ENCODE measurements at regions not wholly inside any gene's neighbourhood (a gene's known extent, or its start where the extent isn't known, plus 50 kb on each side); places are given as distances from the start of the nearest gene placed in this dataset.

DNA sequence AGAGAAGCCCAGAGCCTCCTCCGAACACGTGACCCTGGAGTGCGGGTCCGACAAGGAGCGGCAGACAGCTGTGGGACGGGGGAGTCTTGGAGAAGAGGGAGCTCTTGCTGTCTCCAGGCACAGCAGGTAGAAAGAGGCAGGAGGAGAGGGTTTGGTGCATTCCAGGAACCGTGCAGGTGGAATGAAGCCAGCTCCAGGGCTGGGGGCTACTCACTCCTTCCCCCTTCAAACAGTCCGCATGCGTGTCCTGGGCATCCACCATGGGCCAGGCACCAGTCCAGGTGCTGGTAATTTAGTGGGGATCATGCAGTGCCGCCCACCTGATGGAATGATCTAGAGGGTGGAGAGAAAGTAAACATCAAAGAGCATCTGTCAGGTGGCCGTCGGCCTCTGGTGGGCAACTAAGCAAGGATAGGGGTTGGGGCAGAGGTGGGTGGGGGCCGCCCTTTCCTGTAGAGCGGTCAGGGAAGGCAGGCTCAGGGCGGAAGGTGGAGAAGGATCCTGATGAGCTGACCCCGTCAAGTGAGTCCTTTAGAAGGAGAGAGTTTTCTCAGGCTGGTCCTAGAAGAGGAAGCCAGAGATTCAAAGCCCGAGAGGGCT, 850.0 kb downstream of the TBC1D22A start:
- no peaks in the 10 kb centered on the region for H3K4me1 ChIP-seq (ENCODE audit: control insufficient read depth in 1 of 2, insufficient read depth in 2 of 2, low read length in 2 of 2)
- no peak overlapping the region for H3K27ac ChIP-seq (ENCODE audit: low read length)
- no peaks in the 10 kb centered on the region for H3K36me3 ChIP-seq (ENCODE audit: control insufficient read depth in 1 of 2, insufficient read depth in 2 of 2, low read length in 2 of 2)
- H3K27me3 ChIP-seq (ENCODE audit: low read depth, low read length), result no peaks in the 10 kb centered on the region
- peaks cover 0 to 6% of the 10 kb centered on the region in 2 donors for H3K9me3 ChIP-seq (ENCODE audit: control insufficient read depth in 1 of 2, low read length in 2 of 2)
- no peak overlapping the region for H3K4me3 ChIP-seq (ENCODE audit: low read depth in 1 of 2, low read length in 2 of 2)

DNA sequence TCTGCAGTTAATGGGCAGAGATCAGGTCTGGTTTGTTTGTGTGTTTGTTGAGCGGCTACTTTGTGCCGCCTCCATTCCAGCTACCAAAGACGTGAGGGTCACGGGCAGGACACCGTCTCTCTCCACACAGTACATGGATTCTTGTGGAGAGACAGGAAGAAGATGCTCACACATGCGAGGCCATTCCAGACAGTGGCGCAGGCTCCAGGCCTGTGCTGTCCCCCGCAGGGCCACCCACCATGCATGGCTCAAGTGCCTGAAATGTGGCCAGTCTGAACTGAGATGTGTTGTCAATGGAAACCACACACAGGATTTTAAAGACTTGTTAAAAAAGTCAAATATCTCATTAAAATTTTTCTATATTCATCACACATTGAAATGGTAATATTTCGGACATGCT, 848.3 kb downstream of the TBC1D22A start:
- Histone ChIP-seq H3K27ac (ENCODE audit: low read length) (no peak overlapping the region), H3K4me1 (ENCODE audit: control insufficient read depth in 1 of 2, insufficient read depth in 2 of 2, low read length in 2 of 2) (no peaks in the 10 kb centered on the region), H3K27me3 (ENCODE audit: low read depth, low read length) (no peaks in the 10 kb centered on the region), H3K36me3 (ENCODE audit: control insufficient read depth in 1 of 2, insufficient read depth in 2 of 2, low read length in 2 of 2) (no peaks in the 10 kb centered on the region), H3K9me3 (ENCODE audit: control insufficient read depth in 1 of 2, low read length in 2 of 2) (peaks cover 0 to 6% of the 10 kb centered on the region in 2 donors), H3K4me3 (ENCODE audit: low read depth in 1 of 2, low read length in 2 of 2) (no peak overlapping the region)

DNA sequence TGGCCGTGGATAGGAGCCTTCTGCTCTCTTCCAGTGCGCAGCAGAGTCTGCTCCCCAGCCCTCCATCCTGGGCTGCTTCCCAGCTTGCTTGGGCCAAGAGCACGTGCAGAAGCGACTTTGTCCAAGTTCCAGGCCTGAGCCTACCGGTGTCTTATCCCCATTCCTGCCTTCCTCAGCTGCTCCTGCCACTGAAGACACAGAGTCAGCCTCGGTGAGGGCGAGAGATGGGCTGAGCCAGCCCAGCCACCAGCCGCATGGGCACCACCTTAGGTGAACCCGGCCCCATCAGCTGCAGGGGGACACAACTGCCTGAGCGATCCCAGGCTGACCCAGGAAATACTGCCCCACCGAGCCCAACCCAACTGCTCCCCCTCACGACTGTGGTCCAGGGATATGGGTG, 847.8 kb downstream of the TBC1D22A start:
- Histone ChIP-seq H3K4me1 (ENCODE audit: control insufficient read depth in 1 of 2, insufficient read depth in 2 of 2, low read length in 2 of 2) (no peaks in the 10 kb centered on the region), H3K9me3 (ENCODE audit: control insufficient read depth in 1 of 2, low read length in 2 of 2) (peaks cover 0 to 6% of the 10 kb centered on the region in 2 donors), H3K4me3 (ENCODE audit: low read depth in 1 of 2, low read length in 2 of 2) (no peak overlapping the region), H3K27me3 (ENCODE audit: low read depth, low read length) (no peaks in the 10 kb centered on the region), H3K36me3 (ENCODE audit: control insufficient read depth in 1 of 2, insufficient read depth in 2 of 2, low read length in 2 of 2) (no peaks in the 10 kb centered on the region), H3K27ac (ENCODE audit: low read length) (no peak overlapping the region)

DNA sequence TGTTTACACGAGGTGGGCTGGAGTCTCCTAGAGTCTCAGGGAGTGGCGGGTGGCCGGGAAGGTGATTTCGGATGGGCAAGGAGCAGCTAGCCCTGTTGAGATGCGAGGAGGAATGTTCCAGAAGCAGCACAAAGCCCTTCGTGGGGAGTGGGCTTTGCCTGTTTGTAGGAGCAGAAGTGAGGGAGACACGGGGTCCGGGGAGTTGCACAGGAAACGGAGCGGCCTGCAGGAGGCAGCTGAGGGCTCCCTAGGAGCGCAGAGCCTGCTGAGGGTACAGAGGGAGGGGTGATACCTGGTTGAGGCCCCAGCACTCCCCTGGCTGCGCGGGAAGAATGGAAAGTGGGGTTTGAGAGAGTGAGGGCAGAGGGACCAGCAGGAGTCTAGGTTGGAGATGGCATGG, 847.2 kb downstream of the TBC1D22A start:
- Histone ChIP-seq H3K27me3 (ENCODE audit: low read depth, low read length) (no peaks in the 10 kb centered on the region), H3K36me3 (ENCODE audit: control insufficient read depth in 1 of 2, insufficient read depth in 2 of 2, low read length in 2 of 2) (no peaks in the 10 kb centered on the region), H3K9me3 (ENCODE audit: control insufficient read depth in 1 of 2, low read length in 2 of 2) (peaks cover 0 to 6% of the 10 kb centered on the region in 2 donors), H3K27ac (ENCODE audit: low read length) (no peak overlapping the region), H3K4me1 (ENCODE audit: control insufficient read depth in 1 of 2, insufficient read depth in 2 of 2, low read length in 2 of 2) (no peaks in the 10 kb centered on the region), H3K4me3 (ENCODE audit: low read depth in 1 of 2, low read length in 2 of 2) (no peak overlapping the region)

DNA sequence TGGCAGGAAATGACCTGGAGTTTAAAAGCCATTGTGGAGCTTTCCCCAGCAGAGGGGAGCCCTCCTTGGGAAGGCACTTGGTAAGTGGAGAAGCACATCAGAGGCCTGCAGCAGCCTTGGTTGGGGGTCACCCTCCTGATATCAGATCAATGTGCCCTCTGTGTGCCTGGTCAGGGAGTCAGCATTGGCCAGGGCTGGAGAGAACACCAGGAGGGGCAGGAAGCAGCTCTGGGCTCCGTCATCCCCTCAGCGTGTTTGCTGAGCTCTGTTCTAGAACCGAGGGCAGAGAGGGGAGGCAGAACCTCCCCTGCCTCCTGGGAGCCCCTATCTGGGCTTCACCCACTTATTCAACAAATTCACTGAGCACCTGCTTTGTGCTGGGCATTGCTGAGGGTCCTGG, 846.0 kb downstream of the TBC1D22A start:
- Histone ChIP-seq H3K4me1 (ENCODE audit: control insufficient read depth in 1 of 2, insufficient read depth in 2 of 2, low read length in 2 of 2) (no peaks in the 10 kb centered on the region), H3K36me3 (ENCODE audit: control insufficient read depth in 1 of 2, insufficient read depth in 2 of 2, low read length in 2 of 2) (no peaks in the 10 kb centered on the region), H3K27ac (ENCODE audit: low read length) (no peak overlapping the region), H3K9me3 (ENCODE audit: control insufficient read depth in 1 of 2, low read length in 2 of 2) (peaks cover 0 to 6% of the 10 kb centered on the region in 2 donors), H3K27me3 (ENCODE audit: low read depth, low read length) (no peaks in the 10 kb centered on the region), H3K4me3 (ENCODE audit: low read depth in 1 of 2, low read length in 2 of 2) (no peak overlapping the region)

DNA sequence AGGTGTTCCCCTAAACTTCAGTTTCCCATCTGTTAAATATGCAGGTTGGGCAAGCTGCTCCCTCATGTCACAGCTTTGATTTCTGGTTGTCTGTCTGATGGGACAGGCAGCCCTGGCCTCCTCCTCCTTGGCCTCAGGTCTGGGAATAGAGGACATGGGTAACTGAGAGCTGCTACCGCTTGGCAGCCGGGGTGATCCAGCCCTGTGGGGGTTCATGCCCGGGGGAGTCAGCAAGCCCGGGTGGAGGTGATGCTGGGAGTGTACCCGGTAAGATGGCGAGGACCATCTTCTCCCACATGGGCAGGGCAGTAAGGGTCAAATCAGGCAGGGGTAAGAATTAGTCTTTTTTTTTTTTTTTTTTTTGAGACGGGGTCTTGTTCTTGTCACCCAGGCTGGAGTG, 845.0 kb downstream of the TBC1D22A start:
- H3K27me3 ChIP-seq (ENCODE audit: low read depth, low read length), result no peaks in the 10 kb centered on the region
- H3K9me3 ChIP-seq (ENCODE audit: control insufficient read depth in 1 of 2, low read length in 2 of 2), result peaks cover 0 to 6% of the 10 kb centered on the region in 2 donors
- no peaks in the 10 kb centered on the region for H3K36me3 ChIP-seq (ENCODE audit: control insufficient read depth in 1 of 2, insufficient read depth in 2 of 2, low read length in 2 of 2)
- H3K4me1 ChIP-seq (ENCODE audit: control insufficient read depth in 1 of 2, insufficient read depth in 2 of 2, low read length in 2 of 2), result no peaks in the 10 kb centered on the region
- H3K4me3 ChIP-seq (ENCODE audit: low read depth in 1 of 2, low read length in 2 of 2), result no peak overlapping the region
- no peak overlapping the region for H3K27ac ChIP-seq (ENCODE audit: low read length)

DNA sequence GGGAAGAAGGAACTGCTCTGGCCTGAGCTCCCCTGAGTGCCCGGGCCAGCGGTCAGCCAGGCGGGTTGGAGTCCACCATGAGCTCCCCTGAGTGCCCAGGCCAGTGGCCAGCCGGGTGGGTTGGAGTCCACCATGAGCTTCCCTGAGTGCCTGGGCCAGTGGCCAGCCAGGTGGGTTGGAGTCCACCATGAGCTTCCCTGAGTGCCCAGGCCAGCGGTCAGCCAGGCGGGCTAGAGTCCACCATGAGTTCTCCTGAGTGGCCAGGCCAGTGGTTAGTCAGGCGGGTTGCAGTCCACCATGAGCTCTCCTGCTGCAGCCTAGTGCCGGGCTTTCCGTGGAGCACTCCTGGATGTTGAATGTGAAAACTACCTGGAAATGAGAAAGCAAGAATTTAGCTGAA, 844.0 kb downstream of the TBC1D22A start:
- no peak overlapping the region for H3K27ac ChIP-seq (ENCODE audit: low read length)
- H3K4me1 ChIP-seq (ENCODE audit: control insufficient read depth in 1 of 2, insufficient read depth in 2 of 2, low read length in 2 of 2), result no peaks in the 10 kb centered on the region
- no peak overlapping the region for H3K4me3 ChIP-seq (ENCODE audit: low read depth in 1 of 2, low read length in 2 of 2)
- no peaks in the 10 kb centered on the region for H3K27me3 ChIP-seq (ENCODE audit: low read depth, low read length)
- peaks cover 0 to 6% of the 10 kb centered on the region in 2 donors for H3K9me3 ChIP-seq (ENCODE audit: control insufficient read depth in 1 of 2, low read length in 2 of 2)
- no peaks in the 10 kb centered on the region for H3K36me3 ChIP-seq (ENCODE audit: control insufficient read depth in 1 of 2, insufficient read depth in 2 of 2, low read length in 2 of 2)

DNA sequence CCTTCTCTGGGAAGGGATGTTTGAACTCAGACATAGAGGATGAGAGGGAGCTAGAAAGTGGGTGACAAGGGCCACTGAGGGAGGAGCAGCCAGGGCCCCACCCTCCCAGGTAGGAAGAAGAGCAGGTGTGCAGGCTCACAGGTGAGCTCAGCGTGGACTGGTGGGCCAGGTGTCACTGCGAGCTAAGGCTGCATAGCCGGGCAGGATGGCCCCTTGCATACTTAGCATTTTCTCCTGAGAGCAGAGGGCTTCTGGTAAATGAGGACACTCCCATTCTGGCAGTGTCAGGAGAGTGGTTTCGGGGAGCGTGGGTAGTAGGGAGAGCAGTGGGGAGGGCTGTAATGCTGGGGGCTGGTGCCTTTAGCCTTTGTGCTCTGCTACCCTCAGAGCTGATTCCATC, 843.4 kb downstream of the TBC1D22A start:
- no peaks in the 10 kb centered on the region for H3K27me3 ChIP-seq (ENCODE audit: low read depth, low read length)
- peaks cover 0 to 6% of the 10 kb centered on the region in 2 donors for H3K9me3 ChIP-seq (ENCODE audit: control insufficient read depth in 1 of 2, low read length in 2 of 2)
- H3K27ac ChIP-seq (ENCODE audit: low read length), result no peak overlapping the region

DNA sequence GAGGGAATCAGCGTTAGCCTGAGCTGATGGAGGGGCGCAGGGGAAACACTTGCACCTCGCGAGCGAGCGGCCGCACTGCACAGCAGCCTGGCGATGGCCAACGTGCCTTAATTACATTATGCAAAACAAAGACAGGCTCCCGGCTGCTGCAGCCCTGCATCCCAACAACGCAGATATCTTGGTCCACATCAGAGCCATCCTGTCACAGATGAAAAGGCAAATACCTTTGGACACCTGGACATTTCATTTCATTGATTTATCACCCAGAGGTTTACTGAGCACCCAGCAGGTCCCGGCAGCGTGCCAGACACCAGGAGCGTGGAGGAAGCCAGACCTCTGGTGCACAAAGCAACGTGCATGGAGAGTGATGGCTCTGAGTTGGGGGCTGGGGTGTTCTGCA, 843.0 kb downstream of the TBC1D22A start:
- H3K36me3 ChIP-seq (ENCODE audit: control insufficient read depth in 1 of 2, insufficient read depth in 2 of 2, low read length in 2 of 2), result no peaks in the 10 kb centered on the region
- peaks cover 0 to 5% of the 10 kb centered on the region in 2 donors for H3K9me3 ChIP-seq (ENCODE audit: control insufficient read depth in 1 of 2, low read length in 2 of 2)
- H3K4me1 ChIP-seq (ENCODE audit: control insufficient read depth in 1 of 2, insufficient read depth in 2 of 2, low read length in 2 of 2), result no peaks in the 10 kb centered on the region
- no peak overlapping the region for H3K4me3 ChIP-seq (ENCODE audit: low read depth in 1 of 2, low read length in 2 of 2)
- H3K27me3 ChIP-seq (ENCODE audit: low read depth, low read length), result no peaks in the 10 kb centered on the region
- H3K27ac ChIP-seq (ENCODE audit: low read length), result no peak overlapping the region

More for the DNA sequence above, 843.4 kb downstream of the TBC1D22A start:
- H3K4me3 ChIP-seq (ENCODE audit: low read depth in 1 of 2, low read length in 2 of 2), result no peak overlapping the region
- H3K4me1 ChIP-seq (ENCODE audit: control insufficient read depth in 1 of 2, insufficient read depth in 2 of 2, low read length in 2 of 2), result no peaks in the 10 kb centered on the region
- no peaks in the 10 kb centered on the region for H3K36me3 ChIP-seq (ENCODE audit: control insufficient read depth in 1 of 2, insufficient read depth in 2 of 2, low read length in 2 of 2)

DNA sequence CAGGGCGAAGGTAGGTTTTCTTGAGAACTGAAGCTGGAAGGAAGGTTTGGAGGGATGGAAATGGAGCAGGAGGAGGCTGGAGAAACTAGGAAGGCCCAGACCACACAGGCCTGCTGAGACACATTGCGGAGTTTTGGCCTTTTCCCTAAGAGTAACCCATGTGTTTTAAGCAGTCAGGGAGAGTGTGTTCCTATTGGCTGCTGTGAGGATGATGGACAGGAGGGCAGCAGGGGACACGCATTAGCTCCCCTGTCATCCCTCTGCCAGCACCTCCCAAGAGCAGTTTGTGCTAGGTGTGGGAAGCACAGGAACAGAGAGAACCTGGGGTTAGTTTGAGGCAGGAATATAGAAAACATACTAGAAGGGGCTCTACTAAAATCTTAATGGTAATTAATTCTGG, 842.1 kb downstream of the TBC1D22A start:
- Histone ChIP-seq H3K27ac (ENCODE audit: low read length) (no peak overlapping the region), H3K9me3 (ENCODE audit: control insufficient read depth in 1 of 2, low read length in 2 of 2) (no peaks in the 10 kb centered on the region), H3K36me3 (ENCODE audit: control insufficient read depth in 1 of 2, insufficient read depth in 2 of 2, low read length in 2 of 2) (no peaks in the 10 kb centered on the region), H3K27me3 (ENCODE audit: low read depth, low read length) (no peaks in the 10 kb centered on the region), H3K4me1 (ENCODE audit: control insufficient read depth in 1 of 2, insufficient read depth in 2 of 2, low read length in 2 of 2) (no peaks in the 10 kb centered on the region), H3K4me3 (ENCODE audit: low read depth in 1 of 2, low read length in 2 of 2) (no peak overlapping the region)

DNA sequence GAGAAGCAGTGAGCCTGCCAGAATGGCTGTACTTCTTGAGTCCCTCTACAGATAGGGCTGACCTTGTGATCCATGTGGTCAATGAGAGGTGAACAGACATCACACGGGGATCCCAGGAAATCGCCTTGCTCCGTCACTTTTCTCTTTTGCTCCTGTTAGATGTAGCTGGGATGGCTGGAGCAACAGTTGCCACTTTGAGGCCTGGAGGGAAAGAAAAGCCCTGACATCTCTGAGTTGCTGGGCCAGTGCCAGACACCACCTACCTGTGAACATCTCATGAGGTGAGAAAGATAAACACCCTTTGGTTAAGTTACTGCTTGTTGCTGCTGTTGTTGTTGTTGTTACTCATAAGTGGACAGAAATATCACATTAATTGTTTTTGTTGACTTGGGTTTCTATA, 840.3 kb downstream of the TBC1D22A start:
- Histone ChIP-seq H3K36me3 (ENCODE audit: control insufficient read depth in 1 of 2, insufficient read depth in 2 of 2, low read length in 2 of 2) (no peaks in the 10 kb centered on the region), H3K9me3 (ENCODE audit: control insufficient read depth in 1 of 2, low read length in 2 of 2) (no peaks in the 10 kb centered on the region), H3K4me1 (ENCODE audit: control insufficient read depth in 1 of 2, insufficient read depth in 2 of 2, low read length in 2 of 2) (no peaks in the 10 kb centered on the region), H3K4me3 (ENCODE audit: low read depth in 1 of 2, low read length in 2 of 2) (no peak overlapping the region), H3K27me3 (ENCODE audit: low read depth, low read length) (no peaks in the 10 kb centered on the region), H3K27ac (ENCODE audit: low read length) (no peak overlapping the region)

DNA sequence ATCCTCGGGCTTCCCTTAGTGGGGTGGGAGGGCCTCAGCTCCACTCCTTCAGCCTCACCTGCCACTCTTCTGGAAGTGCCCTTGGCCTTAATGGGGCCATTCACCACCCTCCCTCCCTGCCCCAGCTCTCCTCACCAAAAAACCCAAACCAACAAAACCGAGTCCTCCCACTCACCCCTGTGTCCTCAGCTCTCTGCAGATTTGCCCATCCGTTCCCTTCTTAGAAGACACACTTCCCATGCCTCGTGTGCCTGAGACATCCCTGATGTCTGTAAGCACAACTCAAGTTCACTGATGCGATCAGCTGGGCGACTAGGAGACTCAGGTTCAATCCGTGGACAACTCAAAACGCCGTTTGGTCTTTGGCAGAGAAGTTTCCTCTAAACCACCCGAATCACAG, 839.2 kb downstream of the TBC1D22A start:
- Histone ChIP-seq H3K27ac (ENCODE audit: low read length) (no peak overlapping the region), H3K4me1 (ENCODE audit: control insufficient read depth in 1 of 2, insufficient read depth in 2 of 2, low read length in 2 of 2) (no peaks in the 10 kb centered on the region), H3K27me3 (ENCODE audit: low read depth, low read length) (no peaks in the 10 kb centered on the region), H3K36me3 (ENCODE audit: control insufficient read depth in 1 of 2, insufficient read depth in 2 of 2, low read length in 2 of 2) (no peaks in the 10 kb centered on the region), H3K9me3 (ENCODE audit: control insufficient read depth in 1 of 2, low read length in 2 of 2) (no peaks in the 10 kb centered on the region), H3K4me3 (ENCODE audit: low read depth in 1 of 2, low read length in 2 of 2) (no peak overlapping the region)

Data from muscle layer of duodenum (tissue), 2 donors.